Right renal cortex interstitium (tissue), 3 donors: ENCODE measurements at regions not wholly inside any gene's neighbourhood (a gene's known extent, or its start where the extent isn't known, plus 50 kb on each side); places are given as distances from the start of the nearest gene placed in this dataset.
"Not testable (repeated sequence)": the region's sequence is repeated elsewhere in the genome, so short reads cannot be mapped to it uniquely, and the experiment has no call there.

Experiments used
- DNase-seq, 3 donors: peaks; one replicate each; pipeline ENCODE4 v3.0.0-alpha.2; 2013; ENCODE audit warnings: low read depth in 3 of 3, low spot score in 2 of 3

- DNase-seq = no peak
These were observed 415.5 kb upstream of the MAN1A1 start for GRCh38 chr6:119764927-119765681.

DNA sequence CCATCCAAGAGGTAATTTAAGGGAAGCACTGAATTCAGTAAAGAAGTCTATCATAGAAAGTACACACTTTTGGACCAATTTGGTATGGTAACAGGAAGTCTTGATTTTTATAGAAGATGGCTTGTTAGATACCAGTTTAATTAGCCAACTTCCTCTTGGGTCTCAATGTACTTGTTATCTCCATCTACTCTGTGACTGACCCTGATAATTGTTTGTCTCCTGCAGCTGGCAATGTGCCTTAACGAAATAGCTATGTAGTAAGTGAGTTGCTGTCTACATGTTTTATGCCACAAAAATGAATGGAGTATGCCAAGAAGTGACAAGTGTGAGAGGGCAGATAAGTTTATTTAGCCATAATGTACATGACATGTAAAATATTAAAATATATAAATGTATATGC, 410.5 kb upstream of the MAN1A1 start:
- no peak for DNase-seq

DNA sequence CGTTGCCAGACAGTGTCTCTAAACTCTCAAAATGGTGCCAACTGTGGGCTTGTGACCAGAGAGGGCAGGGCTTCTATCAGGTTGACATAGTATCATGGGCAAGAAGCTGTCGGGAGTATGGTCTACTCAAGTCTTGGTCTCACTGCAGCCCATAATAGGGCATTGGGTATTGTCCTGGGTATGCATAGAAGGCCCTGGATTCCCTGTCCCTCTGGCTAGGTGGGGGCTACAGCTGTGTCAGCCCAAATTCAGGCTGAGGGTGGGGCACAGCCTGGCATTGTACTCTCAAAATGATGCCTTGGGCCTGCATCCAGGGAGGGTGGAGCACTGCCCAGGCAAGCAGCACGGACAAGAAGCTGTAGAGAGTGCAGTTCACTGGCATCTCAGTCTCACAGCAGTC, 408.8 kb upstream of the MAN1A1 start:
- DNase-seq = no peak

DNA sequence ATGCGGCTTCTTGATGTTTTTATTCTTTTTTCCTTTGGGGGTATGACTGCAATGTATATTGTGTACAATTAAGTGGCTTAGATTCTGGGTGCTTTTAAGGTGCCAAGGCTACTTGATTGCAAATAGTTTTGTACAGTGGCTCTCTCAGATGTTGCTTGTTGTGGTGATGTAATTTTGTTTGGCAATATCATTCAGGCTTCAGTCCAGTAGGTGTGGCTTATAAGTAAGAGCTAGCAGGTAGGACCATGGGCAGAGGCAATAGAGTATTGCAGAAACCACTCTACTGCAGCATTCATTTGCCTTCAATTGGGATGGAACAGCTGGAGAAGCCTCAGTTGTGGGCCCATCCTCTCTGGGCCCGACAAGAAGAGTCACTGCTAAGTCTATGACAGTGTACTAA, 407.9 kb upstream of the MAN1A1 start:
- no peak for DNase-seq

DNA sequence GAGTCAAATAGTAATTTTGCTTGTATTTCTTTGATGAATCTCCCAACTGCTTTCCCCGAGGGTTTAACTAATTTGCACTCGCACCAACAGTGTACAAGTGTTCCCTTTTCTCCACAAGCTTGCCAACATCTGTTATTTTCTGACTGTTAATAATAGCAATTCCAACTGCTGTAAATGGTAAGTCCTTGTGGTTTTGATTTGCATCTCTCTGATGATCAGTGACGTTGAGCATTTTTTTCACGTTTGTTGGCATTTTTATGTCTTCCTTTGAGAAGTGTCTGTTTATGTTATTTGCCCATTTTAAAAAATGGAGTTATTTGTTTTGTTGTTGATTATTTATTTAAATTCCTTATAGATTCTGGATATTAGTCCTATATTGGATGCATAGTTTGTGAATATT, 399.8 kb upstream of the MAN1A1 start:
- DNase-seq = no peak

DNA sequence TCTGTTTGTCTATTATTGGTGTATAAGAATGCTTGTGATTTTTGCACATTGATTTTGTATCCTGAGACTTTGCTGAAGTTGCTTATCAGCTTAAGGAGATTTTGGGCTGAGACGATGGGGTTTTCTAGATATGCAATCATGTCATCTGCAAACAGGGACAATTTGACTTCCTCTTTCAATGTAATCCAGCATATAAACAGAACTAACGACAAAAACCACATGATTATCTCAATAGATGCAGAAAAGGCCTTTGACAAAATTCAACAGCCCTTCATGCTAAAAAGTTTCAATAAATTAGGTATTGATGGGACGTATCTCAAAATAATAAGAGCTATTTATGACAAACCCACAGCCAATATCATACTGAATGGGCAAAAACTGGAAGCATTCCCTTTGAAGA, 399.0 kb upstream of the MAN1A1 start:
- not testable (repeated sequence) for DNase-seq

DNA sequence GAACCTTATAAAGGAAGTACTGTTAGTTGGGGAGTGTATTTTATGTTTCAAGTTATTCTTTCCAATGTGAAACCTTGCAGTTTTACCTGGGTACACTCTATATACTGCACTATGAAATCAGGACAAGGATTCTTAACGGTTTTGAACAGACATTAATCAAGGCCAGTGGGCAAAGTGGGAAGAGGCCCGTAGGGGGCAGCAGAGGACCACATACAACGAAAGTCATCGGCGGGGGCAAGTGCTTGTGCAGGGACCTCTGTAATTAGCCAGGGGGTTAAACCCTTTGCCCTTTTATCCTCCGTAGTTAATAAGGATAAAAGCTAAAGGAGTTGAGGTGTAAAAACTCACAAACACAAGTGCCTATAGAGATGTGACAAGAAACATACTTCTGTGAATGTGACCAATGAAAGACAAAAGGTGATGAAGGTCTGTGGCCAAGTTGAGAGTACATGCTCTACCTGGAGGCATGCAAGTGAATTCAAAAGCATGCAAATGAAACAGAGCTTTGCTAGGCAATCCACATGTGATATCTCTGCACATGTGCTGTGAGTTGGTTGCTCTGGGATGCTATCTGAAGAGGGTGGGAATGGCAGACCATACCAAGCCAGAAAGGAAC, 392.7 kb upstream of the MAN1A1 start:
- DNase-seq = peak; percentile 12 to 19 (median 13)

DNA sequence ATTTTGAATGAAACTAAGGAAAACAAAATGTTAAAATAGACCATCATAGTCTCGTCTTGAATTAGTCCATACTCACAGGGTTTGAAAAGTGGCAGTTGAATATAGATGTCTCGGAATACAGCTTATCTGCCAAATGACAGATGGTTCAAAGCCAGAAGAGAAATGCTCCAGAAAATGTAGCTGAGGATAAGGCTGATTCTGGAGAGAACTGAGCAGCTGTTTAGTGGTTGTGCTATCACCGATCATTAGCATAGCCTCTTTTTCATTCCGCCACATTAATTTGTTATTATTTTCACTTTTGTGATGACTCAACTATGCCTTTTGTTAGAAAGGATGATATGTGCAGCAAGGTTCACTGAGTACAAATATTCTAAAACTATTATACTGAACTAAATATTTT, 390.2 kb upstream of the MAN1A1 start:
- no peak for DNase-seq

DNA sequence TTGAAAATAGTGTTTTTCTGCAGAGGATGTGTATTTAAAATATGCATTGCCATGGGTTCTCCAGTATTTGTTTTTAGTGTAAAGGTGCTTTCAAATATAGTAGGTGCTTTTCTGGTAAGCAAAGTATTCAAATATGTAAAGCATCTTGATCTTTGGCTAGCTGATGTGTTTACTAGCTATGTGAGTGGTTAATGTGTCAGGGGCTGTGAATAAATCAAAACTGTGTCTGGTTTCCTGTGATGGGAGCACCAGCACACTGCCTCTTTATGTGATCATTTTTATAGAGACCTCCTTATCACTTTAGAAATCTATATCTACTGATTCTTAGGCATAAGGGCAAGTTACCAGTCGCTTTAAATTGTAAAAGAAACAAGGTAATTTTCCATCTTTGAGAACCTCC, 388.9 kb upstream of the MAN1A1 start:
- DNase-seq = no peak

GRCh38 chr6:119736296-119737021, 386.9 kb upstream of the MAN1A1 start:
- no peak for DNase-seq

- DNase-seq = no peak
These were observed 386.0 kb upstream of the MAN1A1 start for GRCh38 chr6:119735530-119735929.

DNA sequence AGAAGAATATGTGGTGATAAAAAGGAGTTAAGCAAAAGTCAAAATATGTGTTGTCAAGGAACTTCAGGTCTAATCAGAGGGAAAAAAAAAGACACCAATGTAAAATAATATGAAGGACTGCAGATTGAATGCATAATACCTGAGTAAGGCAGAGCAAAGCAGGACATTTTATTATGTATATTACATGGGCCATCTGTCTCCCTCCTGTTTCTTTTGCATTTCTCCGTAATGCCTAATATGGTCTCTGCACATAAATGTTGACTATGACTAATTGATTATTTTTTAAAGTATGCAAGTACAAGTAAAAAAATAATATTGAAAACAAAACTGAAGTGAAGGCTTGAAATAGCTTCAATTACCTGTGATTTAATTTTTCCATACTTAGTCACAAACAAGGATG, 384.7 kb upstream of the MAN1A1 start:
- DNase-seq = no peak

GRCh38 chr6:119728935-119729334, 379.4 kb upstream of the MAN1A1 start:
- DNase-seq = no peak

- DNase-seq = no peak
These were observed 378.7 kb upstream of the MAN1A1 start for GRCh38 chr6:119728220-119728750.

GRCh38 chr6:119727504-119728219, 378.1 kb upstream of the MAN1A1 start:
- no peak for DNase-seq

GRCh38 chr6:119726912-119727311, 377.4 kb upstream of the MAN1A1 start:
- not testable (repeated sequence) for DNase-seq

DNA sequence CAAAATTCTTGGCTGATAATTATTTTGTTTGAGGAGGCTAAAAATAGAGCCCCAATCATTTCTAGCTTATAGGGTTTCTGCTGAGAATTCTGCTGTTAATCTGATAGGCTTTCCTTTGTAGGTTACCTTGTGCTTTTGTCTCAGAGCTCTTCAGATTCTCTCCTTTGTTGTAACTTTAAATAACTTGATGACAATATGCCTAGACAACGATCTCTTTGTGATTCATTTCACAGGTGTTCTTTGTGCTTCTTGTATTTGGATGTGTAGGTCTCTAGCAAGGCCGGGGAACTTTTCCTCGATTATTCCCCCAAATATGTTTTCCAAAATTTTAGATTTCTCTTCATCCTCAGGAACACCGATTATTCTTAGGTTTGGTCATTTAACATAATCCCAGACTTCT, 376.5 kb upstream of the MAN1A1 start:
- no peak for DNase-seq

- no peak for DNase-seq
These were observed 370.6 kb upstream of the MAN1A1 start for GRCh38 chr6:119720160-119720559.

- DNase-seq = no peak
These were observed 368.4 kb upstream of the MAN1A1 start for GRCh38 chr6:119717942-119718341.

DNA sequence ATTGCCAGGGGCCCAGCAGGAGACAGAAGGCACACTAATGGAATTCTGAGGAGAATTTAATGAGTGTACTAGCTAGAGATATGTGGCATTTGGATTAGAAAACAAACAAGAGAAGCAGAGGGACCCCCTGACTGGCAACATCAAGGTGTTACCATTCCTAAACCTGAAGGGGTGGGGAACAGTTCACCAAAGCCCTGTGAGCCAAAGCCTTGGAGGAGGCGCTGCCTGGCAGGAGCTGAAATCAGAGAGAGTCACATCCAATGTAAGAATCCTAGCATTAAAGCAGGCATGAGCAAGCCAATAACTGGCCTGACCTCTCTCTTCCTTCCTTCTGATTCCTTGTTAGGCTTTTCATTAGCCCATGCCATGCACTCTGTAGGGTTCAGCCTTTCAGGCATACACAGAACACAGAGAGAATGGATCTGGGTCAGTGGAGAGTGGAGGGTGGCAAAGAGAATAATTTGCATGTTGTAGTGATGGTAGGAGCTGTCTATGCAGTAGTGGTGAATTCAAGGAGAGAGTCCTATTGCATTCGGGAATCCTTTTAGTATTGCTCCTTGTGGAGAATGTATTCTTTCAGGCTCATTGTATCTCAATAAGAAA, 367.2 kb upstream of the MAN1A1 start:
- DNase-seq = no peak

GRCh38 chr6:119713903-119714302, 364.3 kb upstream of the MAN1A1 start:
- DNase-seq = no peak
